ENCODE measurements at regions not wholly inside any gene's neighbourhood (a gene's known extent, or its start where the extent isn't known, plus 50 kb on each side); places are given as distances from the start of the nearest gene placed in this dataset.

DNA sequence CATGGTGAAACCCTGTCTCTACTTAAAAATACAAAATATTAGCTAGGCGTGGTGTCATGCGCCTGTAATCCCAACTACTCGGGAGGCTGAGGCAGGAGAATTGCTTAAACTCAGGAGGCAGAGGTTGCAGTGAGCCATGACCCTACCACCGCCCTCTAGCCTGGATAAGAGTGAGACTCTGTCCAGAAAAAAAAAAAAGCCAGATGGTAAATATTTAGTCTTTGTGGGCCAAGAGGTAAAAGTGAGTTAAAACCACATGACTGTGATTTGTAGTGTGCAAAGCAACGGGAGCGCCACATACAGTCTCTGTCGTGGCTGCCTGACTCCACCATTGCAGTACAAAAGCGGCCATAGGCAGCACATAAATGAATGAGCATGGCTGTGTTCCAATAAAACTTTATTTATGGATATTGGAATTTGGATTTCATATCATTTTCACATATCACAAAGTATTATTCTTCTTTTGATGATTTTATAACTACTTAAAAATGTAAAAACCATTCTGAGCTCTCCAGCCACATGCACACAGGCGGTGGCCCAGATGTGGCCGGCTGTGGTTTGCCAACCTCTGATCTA lies 51.8 kb upstream of the CASZ1 start:
- ATAC-seq, result no peak

DNA sequence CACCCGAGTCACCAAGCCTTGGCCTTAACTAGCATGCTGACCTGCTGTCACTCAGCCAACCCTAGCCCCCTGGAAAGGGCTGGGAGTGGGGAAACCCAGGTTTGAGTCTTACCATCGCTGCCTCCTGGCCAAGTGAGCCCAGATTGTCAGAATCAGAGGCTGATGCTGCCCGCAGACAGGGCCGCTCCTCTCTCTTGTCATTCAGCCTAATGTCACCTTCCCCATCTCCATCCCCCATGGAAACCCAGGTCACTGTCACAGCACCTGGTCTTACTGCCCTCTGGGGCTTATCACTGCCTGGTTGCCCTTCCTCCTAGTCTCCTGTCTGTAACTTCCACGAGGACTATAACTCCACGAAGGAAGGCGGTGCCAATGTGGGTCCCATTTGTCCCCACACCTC lies 53.6 kb upstream of the CASZ1 start:
- ATAC-seq, result no peak

DNA sequence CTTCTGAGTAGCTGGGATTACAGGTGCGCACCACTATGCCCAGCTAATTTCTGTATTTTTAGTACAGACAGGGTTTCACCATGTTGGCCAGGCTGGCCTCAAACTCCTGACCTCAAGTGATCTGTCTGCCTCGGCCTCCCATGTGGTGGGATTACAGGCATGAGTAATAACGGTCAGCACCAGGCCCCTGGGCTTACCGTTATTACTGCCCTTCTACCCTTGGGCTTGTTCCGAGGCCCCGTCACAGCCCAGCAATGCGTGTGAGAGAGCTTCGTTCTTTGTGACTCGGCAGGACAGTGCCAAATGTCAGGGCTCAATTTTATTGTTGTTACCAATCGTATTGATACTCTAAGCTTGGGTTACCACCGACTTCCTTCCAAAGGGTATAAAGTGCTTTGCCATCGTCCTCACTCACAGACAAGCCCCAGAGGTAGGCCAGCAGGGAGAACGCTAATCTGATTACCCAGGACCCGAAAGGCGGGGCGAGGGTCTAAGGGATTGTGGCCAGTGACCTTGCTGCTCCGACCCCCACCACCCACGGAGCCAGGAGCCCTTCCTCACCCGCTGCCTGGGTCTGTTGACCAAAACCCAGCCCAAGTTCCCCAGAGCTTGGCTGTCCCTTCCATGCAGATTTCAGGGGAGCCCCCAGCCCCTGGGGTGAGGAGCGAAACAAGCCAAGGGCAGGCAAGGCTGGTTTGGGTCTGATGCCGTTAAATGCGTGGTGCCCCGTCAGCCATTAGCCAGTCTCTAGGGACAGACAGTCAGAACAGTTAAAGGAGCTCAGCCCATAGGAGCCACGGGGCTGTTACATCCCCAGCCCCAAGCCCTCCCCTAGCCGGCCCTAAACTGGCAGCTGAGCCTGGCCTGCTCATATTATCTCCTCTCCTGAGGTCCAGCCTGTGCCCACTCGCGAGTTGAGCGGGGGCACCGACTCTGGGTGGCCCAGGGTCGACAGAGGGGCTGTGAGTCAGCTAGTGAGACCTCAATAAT lies 54.9 kb upstream of the CASZ1 start:
- ATAC-seq, result no peak

DNA sequence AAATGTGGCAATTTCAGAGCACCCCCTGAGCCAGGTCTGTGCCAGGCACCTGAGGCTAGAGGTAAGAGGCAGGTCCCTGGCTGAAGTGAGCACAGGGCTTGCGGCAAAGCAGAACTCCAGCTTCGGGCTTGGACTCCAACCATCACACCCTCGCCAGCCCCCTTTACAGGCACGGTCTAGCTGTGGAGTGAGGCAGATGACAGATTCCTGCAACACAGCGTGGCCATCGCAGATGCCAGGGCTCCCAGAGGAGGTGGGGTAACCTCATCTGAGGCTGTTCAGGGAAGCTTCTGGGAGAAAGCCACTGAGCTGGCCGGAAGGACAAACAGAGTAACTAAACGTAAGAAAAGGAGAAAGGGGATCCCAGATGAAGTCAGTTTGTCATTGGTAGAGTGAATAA lies 55.6 kb upstream of the CASZ1 start:
- ATAC-seq, result no peak

DNA sequence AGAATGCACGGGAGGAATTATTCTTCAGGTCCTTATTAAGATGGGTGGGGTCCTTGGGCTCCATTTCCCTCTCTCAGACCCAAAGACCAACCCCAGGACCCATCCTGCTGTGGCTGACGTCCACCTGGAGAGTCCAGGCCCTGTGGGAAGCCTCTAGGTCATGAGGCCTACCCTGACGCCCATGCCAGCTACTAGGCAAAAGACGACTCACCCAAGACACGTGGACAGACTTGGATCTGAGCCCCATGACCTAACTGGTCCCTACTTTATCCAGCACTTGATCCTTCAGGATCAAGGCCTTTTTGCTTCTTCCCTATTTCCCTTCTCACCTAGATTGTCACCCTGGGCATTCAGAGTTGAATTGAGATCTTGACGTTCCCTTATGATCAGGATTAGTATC lies 56.0 kb upstream of the CASZ1 start:
- ATAC-seq, result no peak

DNA sequence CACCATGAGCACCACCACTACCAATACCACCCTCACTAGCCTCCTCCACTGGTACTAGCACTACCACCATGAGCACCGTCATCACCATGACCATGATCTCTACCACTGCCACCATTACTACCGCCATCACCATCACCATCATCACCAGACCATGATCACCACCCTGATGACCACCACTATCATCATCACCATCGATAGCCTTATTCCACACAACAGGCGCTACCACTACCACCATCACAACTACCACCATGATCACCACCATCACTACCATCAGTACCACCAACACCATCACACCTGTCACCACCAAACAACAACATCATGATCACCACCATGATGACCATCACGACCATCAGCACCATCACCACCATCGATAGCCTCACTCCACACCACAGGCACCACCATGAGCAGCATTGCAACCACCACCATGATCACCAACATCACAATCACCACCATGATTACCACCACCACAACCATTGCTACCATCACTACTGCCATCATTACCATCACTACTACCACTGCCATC lies 56.6 kb upstream of the CASZ1 start:
- no peak for ATAC-seq

DNA sequence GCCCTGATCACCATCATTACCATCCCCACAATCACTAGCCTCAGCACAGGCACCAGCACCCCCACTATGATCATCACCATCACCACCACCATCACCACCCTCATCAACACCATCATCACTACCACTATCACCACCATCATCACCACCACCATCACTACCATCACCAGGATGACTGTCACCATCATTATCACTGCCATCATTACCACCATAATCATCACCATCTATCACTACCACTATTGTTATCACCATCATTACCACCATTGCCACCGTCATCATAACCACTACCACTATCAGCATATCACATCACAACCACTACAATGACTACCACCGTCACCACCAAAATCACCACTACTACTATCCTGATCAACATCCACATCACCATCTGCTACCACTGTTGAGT lies 57.3 kb upstream of the CASZ1 start:
- ATAC-seq, result peak in 1 of 2 donors; percentile 20

DNA sequence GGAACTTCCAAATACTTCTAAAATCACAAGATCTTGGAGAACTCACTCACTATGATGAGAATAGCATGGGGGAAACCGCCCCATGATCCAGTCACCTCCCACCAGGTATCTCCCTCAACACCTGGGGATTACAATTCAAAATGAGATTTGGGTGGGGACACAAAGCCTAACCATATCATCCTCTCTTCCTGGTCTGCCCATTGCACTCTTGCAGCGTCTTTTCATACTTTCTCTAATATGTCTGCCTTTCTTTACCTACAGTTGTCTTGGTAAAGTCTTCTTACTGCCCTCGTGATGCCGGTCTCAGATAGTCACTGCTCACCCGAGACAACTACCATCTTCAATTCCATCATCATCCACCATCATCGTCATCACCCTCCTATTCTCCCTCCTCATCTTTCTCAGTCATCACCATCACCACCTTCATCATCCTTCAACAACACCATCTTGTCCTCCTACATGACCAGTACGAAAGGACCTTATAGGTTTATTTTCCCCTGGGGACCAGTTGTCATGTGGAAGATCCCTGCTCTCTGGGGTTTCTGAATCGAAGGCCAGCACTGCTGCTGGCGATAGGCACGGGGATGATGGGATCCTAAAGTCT lies 58.5 kb upstream of the CASZ1 start:
- ATAC-seq, result no peak

DNA sequence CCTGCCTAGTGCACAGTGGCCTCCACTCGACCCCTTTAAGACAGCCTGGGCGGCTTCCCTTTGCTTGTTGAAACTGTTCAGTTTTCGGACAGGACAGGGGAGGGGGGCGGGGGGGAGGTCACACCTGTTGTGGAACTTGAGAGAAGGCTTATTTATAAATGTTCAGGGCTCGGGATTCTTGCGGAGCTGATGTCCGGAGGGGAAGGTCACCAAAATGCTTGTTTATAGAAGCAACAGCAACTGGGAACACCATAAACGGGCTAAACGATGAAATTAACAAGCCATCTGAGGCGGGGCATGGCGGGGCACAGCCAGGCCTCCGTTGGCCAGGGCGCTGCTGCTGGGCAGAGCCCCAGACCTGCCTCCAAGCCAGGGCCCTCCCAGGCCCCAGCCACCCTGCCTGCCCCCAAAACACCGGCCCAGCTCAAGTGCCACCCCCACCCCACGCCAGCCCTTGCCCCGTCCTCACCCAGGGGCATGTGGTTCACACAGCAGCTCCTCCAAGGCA lies 59.8 kb upstream of the CASZ1 start:
- ATAC-seq, result no peak

DNA sequence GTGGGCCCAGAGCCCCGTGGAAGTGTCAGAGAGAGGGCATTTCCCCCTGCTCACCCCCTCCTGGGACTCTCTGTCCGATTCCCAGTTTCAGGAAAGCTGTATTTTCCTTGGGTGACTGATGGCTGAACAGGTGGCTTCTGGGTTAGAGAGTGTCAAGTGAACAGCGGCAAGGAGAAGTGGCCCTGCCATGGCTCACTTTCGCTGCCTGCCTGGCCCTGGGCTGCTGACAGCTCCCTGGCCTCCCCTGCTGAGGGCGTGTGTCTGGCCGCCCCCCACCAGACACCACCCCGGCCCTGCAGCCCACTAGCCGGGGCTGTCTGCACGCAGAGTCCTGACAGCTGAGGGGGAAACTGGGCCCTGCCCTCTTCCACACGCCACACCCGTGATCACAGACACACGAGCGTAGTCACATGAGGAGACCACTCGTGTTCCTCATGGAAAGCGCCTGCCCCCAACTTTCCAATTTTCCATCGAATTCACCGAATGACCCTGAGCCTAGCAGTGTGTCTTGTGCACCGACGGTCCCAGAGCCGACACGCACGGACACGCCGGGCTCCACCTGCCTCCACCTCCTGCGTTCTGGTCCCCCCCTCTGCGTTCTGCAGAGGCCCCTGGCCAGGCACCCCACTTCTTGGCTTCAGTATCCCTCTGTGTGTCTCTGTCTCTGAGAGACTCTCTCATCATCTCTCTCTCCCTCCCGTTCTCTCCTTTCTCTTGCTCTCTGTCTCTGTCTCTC lies 60.6 kb upstream of the CASZ1 start:
- no peak for ATAC-seq

DNA sequence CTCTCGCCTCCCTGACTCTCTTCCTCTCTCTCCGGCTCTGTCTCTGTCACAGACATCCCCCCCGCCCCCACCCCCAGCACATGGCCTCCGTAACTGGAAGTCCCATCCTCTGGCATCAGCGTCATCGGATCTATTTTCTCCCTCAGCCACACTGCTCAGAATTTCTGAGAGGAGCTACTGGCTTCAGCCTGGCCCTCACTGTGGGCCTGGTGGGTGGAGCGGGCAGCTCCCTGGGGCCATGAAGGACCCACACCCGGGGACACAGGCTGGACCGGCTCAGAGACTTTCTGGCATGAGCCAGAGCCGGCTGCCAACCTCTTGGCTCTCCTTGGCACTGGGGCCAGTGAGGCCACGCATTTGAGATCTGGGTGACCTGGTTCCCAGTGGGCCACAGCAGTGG lies 61.2 kb upstream of the CASZ1 start:
- no peak for ATAC-seq

DNA sequence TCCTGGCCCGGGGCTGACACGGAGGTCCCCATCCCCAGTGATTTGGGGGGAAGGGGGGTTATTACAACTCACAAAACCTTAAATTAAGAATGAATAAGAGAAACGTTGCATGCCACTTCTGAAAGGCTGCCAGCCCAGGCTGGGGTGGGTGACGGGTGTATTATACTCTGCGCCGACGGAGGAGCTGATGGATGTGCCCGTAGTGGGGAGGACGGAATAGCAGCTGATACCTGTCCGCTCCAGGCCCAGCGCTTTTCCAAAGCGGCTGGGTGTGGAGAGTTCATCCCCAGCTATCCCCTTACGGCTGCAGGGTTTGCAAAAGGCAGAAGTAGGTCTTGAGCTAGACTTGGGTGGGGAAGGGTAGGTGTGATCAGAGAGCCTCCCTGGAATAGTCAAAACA lies 63.8 kb upstream of the CASZ1 start:
- ATAC-seq, result no peak

DNA sequence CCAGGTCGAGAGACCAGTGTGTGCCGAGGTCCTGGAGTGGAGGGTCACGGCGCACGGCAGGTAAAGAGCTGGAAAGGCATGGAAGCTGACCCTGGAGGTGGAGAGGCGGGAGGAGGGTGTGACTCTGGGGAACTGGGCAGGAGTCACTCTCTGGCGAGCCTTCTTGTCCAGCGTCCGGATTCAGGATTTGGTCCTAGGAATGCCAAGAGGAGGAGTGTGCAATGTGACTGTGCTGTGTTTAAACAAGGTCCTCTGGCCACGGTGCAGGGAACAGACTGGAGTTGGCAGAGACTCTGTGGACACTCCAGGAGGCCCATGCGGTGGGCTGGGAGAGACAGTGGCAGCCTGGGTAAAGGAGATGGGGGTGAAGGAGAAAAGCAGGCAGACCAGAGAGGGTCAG lies 64.2 kb upstream of the CASZ1 start:
- no peak for ATAC-seq

DNA sequence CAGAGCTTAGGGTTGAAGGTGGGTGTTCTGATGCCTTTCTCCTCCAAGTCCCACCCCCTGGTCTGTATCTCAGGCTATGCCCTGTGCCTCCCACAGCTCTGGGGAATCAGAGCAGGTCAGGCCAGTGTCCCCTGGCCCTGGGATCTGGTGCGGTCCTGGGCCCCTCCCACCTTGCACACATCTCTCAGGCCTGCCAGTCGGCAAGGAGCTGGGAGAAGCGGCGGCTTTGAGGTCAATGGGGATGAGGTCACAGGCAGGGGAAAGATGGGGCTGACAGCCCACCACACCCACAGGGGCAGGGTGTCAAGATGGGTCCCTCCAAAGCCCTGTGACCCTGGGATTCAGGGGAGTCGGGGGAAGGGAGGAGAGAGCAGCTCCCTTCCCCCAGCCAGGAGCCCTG lies 65.4 kb upstream of the CASZ1 start:
- no peak for ATAC-seq

DNA sequence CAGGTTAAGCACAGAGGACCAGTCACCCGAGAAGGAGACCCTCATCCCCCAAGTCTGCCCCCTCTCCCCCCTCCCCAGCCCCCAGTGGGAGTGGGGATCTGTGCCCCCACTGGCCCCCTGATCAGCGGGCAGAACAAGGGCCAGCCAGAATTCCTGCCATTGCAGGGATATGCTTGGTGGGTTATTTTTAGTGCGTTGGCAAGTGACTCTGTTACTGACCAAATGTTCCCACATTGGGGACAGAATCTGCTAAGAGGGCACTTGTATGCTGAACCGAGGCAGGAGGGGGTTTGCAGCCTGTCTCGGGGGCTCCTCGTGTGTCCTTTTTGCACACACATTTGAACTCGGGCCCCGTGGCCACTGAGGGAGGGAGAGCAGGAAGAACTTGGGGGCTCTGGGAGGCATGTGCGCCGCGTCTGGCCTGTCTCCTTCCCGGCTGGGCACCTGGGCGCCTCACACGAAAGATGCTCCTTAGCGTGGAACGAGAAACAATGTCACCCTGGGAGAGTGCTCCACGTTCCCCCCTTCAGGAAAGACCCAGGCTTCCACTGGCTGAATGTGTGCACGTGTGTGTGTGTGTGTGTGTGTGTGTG lies 66.4 kb upstream of the CASZ1 start:
- no peak for ATAC-seq

DNA sequence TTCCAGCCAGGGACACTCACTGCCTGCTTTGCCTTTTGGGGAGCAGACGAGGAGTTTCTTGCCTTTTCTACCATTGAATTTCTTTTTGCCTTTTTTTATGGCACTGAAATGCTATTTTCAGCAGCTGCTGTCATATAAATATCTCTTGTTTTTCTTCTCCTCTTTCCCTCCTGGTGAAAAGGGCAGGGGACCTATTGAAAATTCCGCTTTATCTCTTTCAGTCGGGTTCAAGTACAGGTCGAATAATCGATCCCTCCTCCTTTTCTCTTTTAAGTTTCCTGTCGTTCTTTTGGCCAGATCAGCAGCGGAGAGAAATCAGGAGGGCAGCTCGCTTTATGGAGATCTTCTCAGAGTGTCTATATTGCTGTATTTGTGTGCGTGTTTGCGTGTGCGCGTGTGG lies 67.4 kb upstream of the CASZ1 start:
- ATAC-seq, result no peak

DNA sequence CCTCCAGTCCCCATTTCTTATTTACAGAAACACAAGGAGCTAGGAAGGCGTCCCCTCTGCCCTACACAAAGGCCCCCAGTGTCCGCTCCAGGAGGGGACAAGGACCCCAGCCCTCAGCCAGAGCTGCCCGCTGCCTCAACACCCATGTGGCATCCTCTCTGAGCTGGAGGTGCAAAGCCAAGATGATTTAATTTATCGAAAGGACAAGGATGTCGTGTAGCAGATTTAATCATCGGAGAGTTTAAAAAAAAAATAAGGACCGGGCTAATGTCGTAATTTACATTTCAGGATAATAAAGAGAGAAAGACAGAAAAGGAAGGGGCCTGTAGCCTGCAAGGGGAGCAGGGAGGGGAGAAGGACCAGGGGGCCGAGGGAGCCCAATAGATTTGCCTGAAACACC lies 68.3 kb upstream of the CASZ1 start:
- no peak for ATAC-seq

DNA sequence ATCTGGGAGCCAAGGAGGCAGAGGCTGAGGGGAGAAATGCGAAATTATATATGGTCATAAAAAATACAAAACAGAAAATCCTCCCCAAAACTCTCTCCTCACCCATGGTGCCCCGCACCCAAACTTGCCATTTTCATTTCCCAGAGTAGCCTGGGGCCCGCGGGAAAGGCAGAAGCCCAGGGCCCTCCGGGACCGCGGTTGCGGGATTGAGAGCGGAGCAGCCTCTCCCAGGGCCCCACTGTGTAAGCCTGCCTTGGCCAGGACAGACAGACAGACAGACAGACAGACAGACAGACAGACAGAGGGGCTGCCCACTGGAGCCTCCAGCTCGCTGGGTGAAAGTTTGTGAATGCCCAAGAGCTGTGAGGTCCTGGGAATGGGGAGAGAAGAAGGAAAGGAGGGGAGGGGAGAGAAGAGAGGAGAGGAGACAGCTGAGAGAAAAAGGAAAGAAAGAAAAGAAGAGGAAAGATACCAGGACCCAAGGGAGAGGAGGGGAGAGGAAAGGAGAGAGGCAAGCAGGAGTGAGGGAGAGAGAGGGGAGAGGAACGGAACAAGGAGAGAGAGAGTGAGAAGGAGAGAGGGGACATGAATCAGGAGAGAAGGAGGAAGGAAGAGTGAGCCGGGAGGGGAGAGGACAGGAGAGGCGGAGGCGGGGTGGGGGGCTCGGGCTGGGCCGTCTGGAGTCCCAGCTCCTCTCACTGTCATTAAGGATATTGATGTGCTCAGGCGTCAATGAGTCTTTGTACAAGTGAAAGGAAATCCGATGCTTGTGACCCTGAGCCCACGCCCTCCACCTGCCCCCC lies 69.3 kb upstream of the CASZ1 start:
- ATAC-seq, result no peak

DNA sequence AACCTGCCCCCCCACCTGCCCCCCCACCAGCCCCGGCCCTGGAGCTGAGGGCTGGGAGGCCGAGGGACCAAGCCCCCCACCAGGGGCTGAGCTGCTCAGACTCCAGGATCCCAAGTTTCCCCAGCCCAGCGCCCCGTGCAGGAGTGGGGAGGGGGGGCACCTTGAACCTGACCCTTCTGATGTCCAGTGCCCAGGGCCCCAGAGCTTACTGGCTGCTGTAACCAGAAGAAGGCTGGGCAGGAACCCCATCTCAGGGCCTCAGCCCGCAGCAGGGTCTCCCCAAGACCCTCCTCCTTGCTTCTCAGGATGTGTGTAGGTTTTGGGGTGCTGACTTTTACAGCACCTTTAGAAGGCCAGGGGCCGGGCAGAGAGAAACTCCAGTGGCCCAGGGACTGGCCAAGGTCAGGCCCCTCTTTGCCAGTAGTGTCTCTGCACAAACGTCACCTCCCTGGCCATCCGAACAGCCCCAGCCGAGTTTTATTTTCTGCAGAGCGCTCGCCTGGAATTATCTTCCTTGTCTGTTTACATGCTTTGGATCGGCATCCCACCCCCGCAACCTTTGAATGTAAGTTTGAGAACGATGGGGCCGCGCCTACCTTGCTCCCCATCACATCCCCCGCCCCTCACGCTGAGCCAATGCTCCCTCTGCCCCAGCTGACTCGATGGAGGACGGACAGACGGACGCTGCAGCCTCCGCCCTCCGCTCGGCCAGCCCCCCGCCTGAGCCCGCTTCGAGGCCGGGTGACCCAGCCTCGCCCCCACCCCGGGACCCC lies 70.1 kb upstream of the CASZ1 start:
- ATAC-seq, result peak; percentile 8 to 27

DNA sequence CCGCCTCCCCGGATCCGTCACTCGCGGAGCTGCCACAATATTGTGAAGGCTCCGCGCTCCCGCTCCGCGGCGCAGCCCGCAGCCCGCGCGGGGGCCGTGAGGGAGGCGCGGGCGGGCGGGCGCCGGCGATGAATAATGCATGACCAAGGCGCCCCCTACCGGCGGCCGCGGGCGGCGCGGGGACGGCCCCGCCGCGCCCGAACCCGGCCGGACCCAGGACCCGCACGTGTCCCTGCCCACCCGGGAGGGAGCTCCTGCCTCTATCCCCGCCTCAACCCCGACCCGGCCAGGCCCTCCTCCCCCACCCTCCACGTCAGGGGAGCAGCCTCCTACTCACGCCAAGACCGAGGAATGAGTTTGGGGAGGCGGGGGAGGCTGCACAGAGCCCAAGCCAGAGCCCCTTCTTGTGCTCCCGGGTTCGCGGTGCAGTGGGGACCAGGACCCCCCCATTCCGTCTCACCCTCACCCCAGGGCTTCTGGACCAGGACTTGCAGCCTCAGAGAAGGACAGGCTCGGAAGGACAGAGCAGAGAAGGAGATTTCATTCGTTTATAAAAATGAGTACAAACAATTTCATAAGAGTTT lies 70.8 kb upstream of the CASZ1 start:
- ATAC-seq, result peak; percentile 72 to 73

All from activated CD4-positive, CD25-positive, alpha-beta regulatory T cell treated with anti-CD3 and anti-CD28 coated beads, Interleukin-2, amount 50 U/mL, for 24 hours (primary cell).